DOHH2 (cell line): ENCODE measurements at regions not wholly inside any gene's neighbourhood (a gene's known extent, or its start where the extent isn't known, plus 50 kb on each side); places are given as distances from the start of the nearest gene placed in this dataset.

Experiments used
- CTCF ChIP-seq: fragments of 200-600 bp; sonication (generic); IDR thresholded peaks from one replicate; pipeline ENCODE4 v1.5.1; 2014; ENCODE audit warnings: antibody characterized with exemption, mild to moderate bottlenecking, low read depth, low read length; ENCODE audit not compliant: poor library complexity, severe bottlenecking
- EZH2phosphoT487 ChIP-seq: fragments of 200-600 bp; sonication (generic); IDR thresholded peaks from 2 replicates; pipeline ENCODE4 v1.6.1; 2017; ENCODE audit warnings: borderline replicate concordance, mild to moderate bottlenecking, antibody characterized with exemption, low read length, moderate library complexity, mixed read lengths

GRCh38 chr7:113752289-113752688 is 166.5 kb downstream of the PPP1R3A start:
- no peak for TF ChIP-seq CTCF
- no peak for TF ChIP-seq EZH2phosphoT487
